ENCODE measurements at regions not wholly inside any gene's neighbourhood (a gene's known extent, or its start where the extent isn't known, plus 50 kb on each side); places are given as distances from the start of the nearest gene placed in this dataset.

DNA sequence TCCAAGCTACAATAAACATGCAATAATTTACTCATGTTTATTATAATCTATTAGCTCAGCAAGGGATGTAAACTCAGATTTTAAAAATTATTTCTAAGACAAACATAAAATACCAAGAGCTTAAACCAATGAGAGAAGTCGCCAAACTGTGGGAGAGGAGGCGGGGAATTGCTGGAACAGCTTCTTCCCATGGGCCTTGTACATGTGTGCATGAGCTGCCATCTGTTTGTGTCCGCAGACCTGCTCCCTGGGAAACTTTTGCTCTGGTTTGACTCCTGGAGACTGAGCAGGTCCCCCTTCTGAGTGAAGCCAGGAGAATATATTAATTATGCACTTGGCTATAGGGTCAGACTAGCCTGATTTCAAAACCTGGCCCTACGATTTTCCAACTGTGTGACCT is 655.9 kb upstream of the SOX11 start:
- Histone ChIP-seq H3K27ac (ENCODE audit: extremely low read depth, low read depth, low read length) (no peak overlapping the region), H3K9me3 (ENCODE audit: control insufficient read depth, insufficient read depth, low read depth, low read length) (no peaks in the 10 kb centered on the region), H3K36me3 (ENCODE audit: control insufficient read depth in 2 of 2, insufficient read depth in 1 of 2, low read length in 2 of 2) (no peaks in the 10 kb centered on the region), H3K4me3 (ENCODE audit: low read depth, low read length) (no peak overlapping the region), H3K4me1 (ENCODE audit: control insufficient read depth, insufficient read depth, low read length) (no peaks in the 10 kb centered on the region)
- ChIA-PET POLR2A (no interaction called here), CTCF (no interaction called here)
- TF ChIP-seq ZFHX2 (tag by site-specific recombination; conservative IDR thresholded peaks at IDR 0.05) (no peak), ZNF664 (tag by site-specific recombination; IDR thresholded peaks at IDR 0.05) (no peak), ZNF48 (tag by site-specific recombination; IDR thresholded peaks at IDR 0.05) (no peak), MZF1 (tag by site-specific recombination; IDR thresholded peaks at IDR 0.05; ENCODE audit: borderline replicate concordance) (no peak), ZNF423 (tag by site-specific recombination; IDR thresholded peaks at IDR 0.05) (no peak), ZSCAN30 (tag by site-specific recombination; IDR thresholded peaks at IDR 0.05) (no peak), ZNF23 (tag by site-specific recombination; IDR thresholded peaks at IDR 0.05; ENCODE audit: borderline replicate concordance) (no peak), ZNF76 (tag by site-specific recombination; IDR thresholded peaks at IDR 0.05; ENCODE audit: borderline replicate concordance, low read depth) (no peak), GLI2 (tag by site-specific recombination; IDR thresholded peaks at IDR 0.05; ENCODE audit: borderline replicate concordance, low read depth) (no peak), ZNF433 (tag by site-specific recombination; IDR thresholded peaks at IDR 0.05; ENCODE audit: low read depth) (no peak), GLI4 (tag by site-specific recombination; IDR thresholded peaks at IDR 0.05) (no peak), ZNF280C (tag by site-specific recombination; IDR thresholded peaks at IDR 0.05) (no peak)
- TF ChIP-seq, protein P1, sequence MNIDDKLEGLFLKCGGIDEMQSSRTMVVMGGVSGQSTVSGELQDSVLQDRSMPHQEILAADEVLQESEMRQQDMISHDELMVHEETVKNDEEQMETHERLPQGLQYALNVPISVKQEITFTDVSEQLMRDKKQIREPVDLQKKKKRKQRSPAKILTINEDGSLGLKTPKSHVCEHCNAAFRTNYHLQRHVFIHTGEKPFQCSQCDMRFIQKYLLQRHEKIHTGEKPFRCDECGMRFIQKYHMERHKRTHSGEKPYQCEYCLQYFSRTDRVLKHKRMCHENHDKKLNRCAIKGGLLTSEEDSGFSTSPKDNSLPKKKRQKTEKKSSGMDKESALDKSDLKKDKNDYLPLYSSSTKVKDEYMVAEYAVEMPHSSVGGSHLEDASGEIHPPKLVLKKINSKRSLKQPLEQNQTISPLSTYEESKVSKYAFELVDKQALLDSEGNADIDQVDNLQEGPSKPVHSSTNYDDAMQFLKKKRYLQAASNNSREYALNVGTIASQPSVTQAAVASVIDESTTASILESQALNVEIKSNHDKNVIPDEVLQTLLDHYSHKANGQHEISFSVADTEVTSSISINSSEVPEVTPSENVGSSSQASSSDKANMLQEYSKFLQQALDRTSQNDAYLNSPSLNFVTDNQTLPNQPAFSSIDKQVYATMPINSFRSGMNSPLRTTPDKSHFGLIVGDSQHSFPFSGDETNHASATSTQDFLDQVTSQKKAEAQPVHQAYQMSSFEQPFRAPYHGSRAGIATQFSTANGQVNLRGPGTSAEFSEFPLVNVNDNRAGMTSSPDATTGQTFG (tag by site-specific recombination; IDR thresholded peaks at IDR 0.05; ENCODE audit: borderline replicate concordance): no peak
- TF ChIP-seq, protein P2, sequence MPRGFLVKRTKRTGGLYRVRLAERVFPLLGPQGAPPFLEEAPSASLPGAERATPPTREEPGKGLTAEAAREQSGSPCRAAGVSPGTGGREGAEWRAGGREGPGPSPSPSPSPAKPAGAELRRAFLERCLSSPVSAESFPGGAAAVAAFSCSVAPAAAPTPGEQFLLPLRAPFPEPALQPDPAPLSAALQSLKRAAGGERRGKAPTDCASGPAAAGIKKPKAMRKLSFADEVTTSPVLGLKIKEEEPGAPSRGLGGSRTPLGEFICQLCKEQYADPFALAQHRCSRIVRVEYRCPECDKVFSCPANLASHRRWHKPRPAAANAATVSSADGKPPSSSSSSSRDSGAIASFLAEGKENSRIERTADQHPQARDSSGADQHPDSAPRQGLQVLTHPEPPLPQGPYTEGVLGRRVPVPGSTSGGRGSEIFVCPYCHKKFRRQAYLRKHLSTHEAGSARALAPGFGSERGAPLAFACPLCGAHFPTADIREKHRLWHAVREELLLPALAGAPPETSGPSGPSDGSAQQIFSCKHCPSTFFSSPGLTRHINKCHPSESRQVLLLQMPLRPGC (tag by site-specific recombination; IDR thresholded peaks at IDR 0.05): no peak
- TF ChIP-seq, protein P3, sequence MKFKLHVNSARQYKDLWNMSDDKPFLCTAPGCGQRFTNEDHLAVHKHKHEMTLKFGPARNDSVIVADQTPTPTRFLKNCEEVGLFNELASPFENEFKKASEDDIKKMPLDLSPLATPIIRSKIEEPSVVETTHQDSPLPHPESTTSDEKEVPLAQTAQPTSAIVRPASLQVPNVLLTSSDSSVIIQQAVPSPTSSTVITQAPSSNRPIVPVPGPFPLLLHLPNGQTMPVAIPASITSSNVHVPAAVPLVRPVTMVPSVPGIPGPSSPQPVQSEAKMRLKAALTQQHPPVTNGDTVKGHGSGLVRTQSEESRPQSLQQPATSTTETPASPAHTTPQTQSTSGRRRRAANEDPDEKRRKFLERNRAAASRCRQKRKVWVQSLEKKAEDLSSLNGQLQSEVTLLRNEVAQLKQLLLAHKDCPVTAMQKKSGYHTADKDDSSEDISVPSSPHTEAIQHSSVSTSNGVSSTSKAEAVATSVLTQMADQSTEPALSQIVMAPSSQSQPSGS (tag by site-specific recombination; IDR thresholded peaks at IDR 0.05; ENCODE audit: low read depth): no peak

DNA sequence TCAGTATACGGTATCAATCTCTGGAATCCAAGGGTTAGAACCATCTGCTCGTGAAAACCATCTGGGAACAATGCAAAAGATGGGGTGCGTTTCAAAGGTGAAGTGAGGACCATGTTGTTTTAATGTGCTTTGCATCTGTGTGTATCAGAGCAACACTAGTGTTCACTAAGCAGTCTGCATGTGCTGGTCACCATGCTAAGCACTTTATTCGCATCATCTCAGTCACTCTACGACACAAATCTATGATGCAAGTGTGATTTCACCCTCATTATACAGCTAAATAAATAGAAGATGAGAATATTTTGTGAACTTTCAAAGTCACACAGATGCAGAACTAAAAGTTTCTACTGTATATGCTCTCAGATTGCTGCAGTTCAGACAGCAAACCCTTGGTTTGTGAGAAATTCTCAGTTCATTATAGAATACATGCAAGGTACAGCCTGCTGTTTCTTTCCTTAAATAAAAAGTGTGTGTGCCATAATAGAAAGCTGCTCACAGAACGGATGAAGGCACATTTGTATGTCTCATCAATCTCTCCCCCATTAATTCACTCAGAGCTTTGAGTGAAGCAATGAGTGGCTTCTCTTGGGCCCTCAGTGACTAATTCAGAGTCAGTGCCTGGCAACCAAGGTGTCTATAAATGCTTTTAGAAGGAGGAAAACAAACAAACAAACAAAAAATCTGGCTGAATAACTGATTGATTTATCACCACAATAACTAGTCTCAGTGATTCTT is 652.8 kb upstream of the SOX11 start:
- H3K4me1 ChIP-seq (ENCODE audit: control insufficient read depth, insufficient read depth, low read length): no peaks in the 10 kb centered on the region
- ChIA-PET CTCF (no interaction called here), POLR2A (no interaction called here)
- H3K27ac ChIP-seq (ENCODE audit: extremely low read depth, low read depth, low read length): no peak overlapping the region
- H3K4me3 ChIP-seq (ENCODE audit: low read depth, low read length): no peak overlapping the region
- no peaks in the 10 kb centered on the region for H3K36me3 ChIP-seq (ENCODE audit: control insufficient read depth in 2 of 2, insufficient read depth in 1 of 2, low read length in 2 of 2)
- no peaks in the 10 kb centered on the region for H3K9me3 ChIP-seq (ENCODE audit: control insufficient read depth, insufficient read depth, low read depth, low read length)
- TF ChIP-seq ZBTB11 (tag by site-specific recombination; conservative IDR thresholded peaks at IDR 0.05; ENCODE audit: low read depth) (no peak), GLI2 (tag by site-specific recombination; IDR thresholded peaks at IDR 0.05; ENCODE audit: borderline replicate concordance, low read depth) (no peak), TRIM28 (IDR thresholded peaks at IDR 0.05; ENCODE audit: borderline replicate concordance, low read length) (no peak)
- TF ChIP-seq, protein P4, sequence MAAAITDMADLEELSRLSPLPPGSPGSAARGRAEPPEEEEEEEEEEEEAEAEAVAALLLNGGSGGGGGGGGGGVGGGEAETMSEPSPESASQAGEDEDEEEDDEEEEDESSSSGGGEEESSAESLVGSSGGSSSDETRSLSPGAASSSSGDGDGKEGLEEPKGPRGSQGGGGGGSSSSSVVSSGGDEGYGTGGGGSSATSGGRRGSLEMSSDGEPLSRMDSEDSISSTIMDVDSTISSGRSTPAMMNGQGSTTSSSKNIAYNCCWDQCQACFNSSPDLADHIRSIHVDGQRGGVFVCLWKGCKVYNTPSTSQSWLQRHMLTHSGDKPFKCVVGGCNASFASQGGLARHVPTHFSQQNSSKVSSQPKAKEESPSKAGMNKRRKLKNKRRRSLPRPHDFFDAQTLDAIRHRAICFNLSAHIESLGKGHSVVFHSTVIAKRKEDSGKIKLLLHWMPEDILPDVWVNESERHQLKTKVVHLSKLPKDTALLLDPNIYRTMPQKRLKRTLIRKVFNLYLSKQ (tag by site-specific recombination; IDR thresholded peaks at IDR 0.05; ENCODE audit: borderline replicate concordance): no peak
